ENCODE measurements at regions not wholly inside any gene's neighbourhood (a gene's known extent, or its start where the extent isn't known, plus 50 kb on each side); places are given as distances from the start of the nearest gene placed in this dataset.

DNA sequence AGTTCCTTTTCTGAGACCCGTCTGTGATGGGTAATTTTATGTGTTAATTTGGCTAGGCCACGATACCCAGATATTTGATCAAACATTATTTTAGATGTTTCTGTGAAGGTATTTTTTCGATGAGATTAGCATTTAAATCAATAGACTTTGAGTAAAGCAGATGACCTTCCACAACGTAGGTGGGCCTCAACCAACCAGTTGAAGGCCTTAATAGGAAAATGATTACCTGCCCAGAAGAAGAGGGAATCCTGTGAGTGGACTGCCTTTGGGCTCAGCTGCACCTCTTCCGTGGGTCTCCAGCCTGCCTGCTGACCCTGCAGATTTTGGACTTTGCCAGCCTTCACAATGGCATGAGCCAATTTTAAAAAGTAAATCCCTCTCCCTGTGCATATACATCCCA lies 61.6 kb upstream of the WSB1 start:
- no peak overlapping the region for H3K9ac ChIP-seq (ENCODE audit: low read length)
- no peaks in the 10 kb centered on the region for H3K27me3 ChIP-seq (ENCODE audit: insufficient read depth, low read depth, low read length)
- no peaks in the 10 kb centered on the region for H4K20me1 ChIP-seq (ENCODE audit: insufficient read depth)
- H2AFZ ChIP-seq (ENCODE audit: low read depth, low read length): no peak overlapping the region
- H3K36me3 ChIP-seq (ENCODE audit: insufficient read depth, low read length): no peaks in the 10 kb centered on the region
- H3K9me2 ChIP-seq (ENCODE audit: insufficient read depth, low read length): no peaks in the 10 kb centered on the region
- H3K4me3 ChIP-seq (ENCODE audit: low read length): no peak overlapping the region
- no peak overlapping the region for H3K4me2 ChIP-seq (ENCODE audit: low read length)
- H3K9me3 ChIP-seq (ENCODE audit: low read length): no peaks in the 10 kb centered on the region
- no peaks in the 10 kb centered on the region for H3K79me2 ChIP-seq (replicated peaks; ENCODE audit: insufficient read depth, low read length)
- no peaks in the 10 kb centered on the region for H3F3A ChIP-seq (ENCODE audit: insufficient read depth, low read length, poor library complexity, severe bottlenecking)
- TF ChIP-seq EZH2 (IDR thresholded peaks at IDR 0.05; ENCODE audit: borderline replicate concordance, insufficient read depth, low read length, poor library complexity, severe bottlenecking) (no peak), EP300 (conservative IDR thresholded peaks at IDR 0.05; ENCODE audit: poor library complexity, severe bottlenecking) (no peak), SMC3 (conservative IDR thresholded peaks at IDR 0.05; ENCODE audit: poor library complexity) (no peak), CTCF (IDR thresholded peaks at IDR 0.05; ENCODE audit: poor library complexity, severe bottlenecking) (no peak), TAF1 (IDR thresholded peaks at IDR 0.05; ENCODE audit: low read depth) (no peak), RAD21 (conservative IDR thresholded peaks at IDR 0.05) (no peak), POLR2AphosphoS5 (IDR thresholded peaks at IDR 0.05) (no peak), MXI1 (conservative IDR thresholded peaks at IDR 0.05; ENCODE audit: poor library complexity, severe bottlenecking) (no peak)
- TF ChIP-seq, protein P1, sequence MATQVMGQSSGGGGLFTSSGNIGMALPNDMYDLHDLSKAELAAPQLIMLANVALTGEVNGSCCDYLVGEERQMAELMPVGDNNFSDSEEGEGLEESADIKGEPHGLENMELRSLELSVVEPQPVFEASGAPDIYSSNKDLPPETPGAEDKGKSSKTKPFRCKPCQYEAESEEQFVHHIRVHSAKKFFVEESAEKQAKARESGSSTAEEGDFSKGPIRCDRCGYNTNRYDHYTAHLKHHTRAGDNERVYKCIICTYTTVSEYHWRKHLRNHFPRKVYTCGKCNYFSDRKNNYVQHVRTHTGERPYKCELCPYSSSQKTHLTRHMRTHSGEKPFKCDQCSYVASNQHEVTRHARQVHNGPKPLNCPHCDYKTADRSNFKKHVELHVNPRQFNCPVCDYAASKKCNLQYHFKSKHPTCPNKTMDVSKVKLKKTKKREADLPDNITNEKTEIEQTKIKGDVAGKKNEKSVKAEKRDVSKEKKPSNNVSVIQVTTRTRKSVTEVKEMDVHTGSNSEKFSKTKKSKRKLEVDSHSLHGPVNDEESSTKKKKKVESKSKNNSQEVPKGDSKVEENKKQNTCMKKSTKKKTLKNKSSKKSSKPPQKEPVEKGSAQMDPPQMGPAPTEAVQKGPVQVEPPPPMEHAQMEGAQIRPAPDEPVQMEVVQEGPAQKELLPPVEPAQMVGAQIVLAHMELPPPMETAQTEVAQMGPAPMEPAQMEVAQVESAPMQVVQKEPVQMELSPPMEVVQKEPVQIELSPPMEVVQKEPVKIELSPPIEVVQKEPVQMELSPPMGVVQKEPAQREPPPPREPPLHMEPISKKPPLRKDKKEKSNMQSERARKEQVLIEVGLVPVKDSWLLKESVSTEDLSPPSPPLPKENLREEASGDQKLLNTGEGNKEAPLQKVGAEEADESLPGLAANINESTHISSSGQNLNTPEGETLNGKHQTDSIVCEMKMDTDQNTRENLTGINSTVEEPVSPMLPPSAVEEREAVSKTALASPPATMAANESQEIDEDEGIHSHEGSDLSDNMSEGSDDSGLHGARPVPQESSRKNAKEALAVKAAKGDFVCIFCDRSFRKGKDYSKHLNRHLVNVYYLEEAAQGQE (IDR thresholded peaks at IDR 0.05; ENCODE audit: borderline replicate concordance): no peak
- no peak overlapping the region for H3K27ac ChIP-seq (ENCODE audit: low read length)

DNA sequence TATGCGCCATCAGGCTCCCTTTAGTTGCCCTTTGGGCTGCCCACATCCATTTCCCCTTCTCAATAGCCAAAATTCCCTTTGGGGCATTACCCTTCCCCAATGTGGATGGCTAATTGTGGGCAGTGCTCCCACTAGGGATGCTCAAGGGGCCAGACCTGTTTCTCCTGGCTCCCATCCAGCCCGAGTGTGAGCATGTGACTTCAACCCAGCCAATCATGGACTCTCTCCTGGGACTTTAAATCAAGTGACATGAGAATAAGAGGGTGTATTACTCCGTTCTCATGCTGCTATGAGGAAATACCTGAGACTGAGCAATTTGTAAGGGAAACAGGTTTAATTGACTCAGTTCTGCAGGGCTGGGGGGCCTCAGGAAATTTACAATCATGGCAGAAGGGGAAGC lies 60.9 kb upstream of the WSB1 start:
- no peak for TF ChIP-seq MXI1 (conservative IDR thresholded peaks at IDR 0.05; ENCODE audit: poor library complexity, severe bottlenecking)
- TF ChIP-seq SMC3 (conservative IDR thresholded peaks at IDR 0.05; ENCODE audit: poor library complexity): no peak
- TF ChIP-seq POLR2AphosphoS5 (IDR thresholded peaks at IDR 0.05): no peak
- TF ChIP-seq EZH2 (IDR thresholded peaks at IDR 0.05; ENCODE audit: borderline replicate concordance, insufficient read depth, low read length, poor library complexity, severe bottlenecking): no peak
- TF ChIP-seq CTCF (IDR thresholded peaks at IDR 0.05; ENCODE audit: poor library complexity, severe bottlenecking): no peak
- TF ChIP-seq TAF1 (IDR thresholded peaks at IDR 0.05; ENCODE audit: low read depth): no peak
- no peak for TF ChIP-seq EP300 (conservative IDR thresholded peaks at IDR 0.05; ENCODE audit: poor library complexity, severe bottlenecking)
- TF ChIP-seq, protein P1 (IDR thresholded peaks at IDR 0.05; ENCODE audit: borderline replicate concordance): no peak
- no peak for TF ChIP-seq RAD21 (conservative IDR thresholded peaks at IDR 0.05)
- H3K4me3 ChIP-seq (ENCODE audit: low read length): no peak overlapping the region
- no peaks in the 10 kb centered on the region for H3F3A ChIP-seq (ENCODE audit: insufficient read depth, low read length, poor library complexity, severe bottlenecking)
- H4K20me1 ChIP-seq (ENCODE audit: insufficient read depth): no peaks in the 10 kb centered on the region
- no peak overlapping the region for H2AFZ ChIP-seq (ENCODE audit: low read depth, low read length)
- no peaks in the 10 kb centered on the region for H3K27me3 ChIP-seq (ENCODE audit: insufficient read depth, low read depth, low read length)
- H3K4me2 ChIP-seq (ENCODE audit: low read length): no peak overlapping the region
- no peaks in the 10 kb centered on the region for H3K9me3 ChIP-seq (ENCODE audit: low read length)
- H3K9me2 ChIP-seq (ENCODE audit: insufficient read depth, low read length): no peaks in the 10 kb centered on the region
- H3K79me2 ChIP-seq (replicated peaks; ENCODE audit: insufficient read depth, low read length): no peaks in the 10 kb centered on the region
- no peak overlapping the region for H3K27ac ChIP-seq (ENCODE audit: low read length)
- no peak overlapping the region for H3K9ac ChIP-seq (ENCODE audit: low read length)
- no peaks in the 10 kb centered on the region for H3K36me3 ChIP-seq (ENCODE audit: insufficient read depth, low read length)

Measured in neural cell (in vitro differentiated cells).